Glutamatergic neuron (in vitro differentiated cells): ENCODE measurements at regions not wholly inside any gene's neighbourhood (a gene's known extent, or its start where the extent isn't known, plus 50 kb on each side); places are given as distances from the start of the nearest gene placed in this dataset.

Source experiments
- DNase-seq: peaks from one replicate; pipeline ENCODE4 v3.0.0; 2022
- H3K27ac Mint-ChIP-seq: one replicate; pipeline ENCODE4 v1.8.0; 2020; ENCODE audit warnings: mild to moderate bottlenecking, mixed read lengths, inconsistent platforms; ENCODE audit not compliant: unreplicated experiment
- H3K27me3 Mint-ChIP-seq: one replicate; pipeline ENCODE4 v1.8.0; 2020; ENCODE audit warnings: mild to moderate bottlenecking, moderate library complexity, mixed read lengths, inconsistent platforms; ENCODE audit not compliant: unreplicated experiment
- H3K36me3 Mint-ChIP-seq: one replicate; pipeline ENCODE4 v1.8.0; 2020; ENCODE audit warnings: mild to moderate bottlenecking, mixed read lengths, inconsistent platforms; ENCODE audit not compliant: unreplicated experiment
- H3K4me1 Mint-ChIP-seq: one replicate; pipeline ENCODE4 v1.8.0; 2020; ENCODE audit warnings: mild to moderate bottlenecking, low read depth, mixed read lengths, inconsistent platforms; ENCODE audit not compliant: unreplicated experiment
- H3K4me3 Mint-ChIP-seq: one replicate; pipeline ENCODE4 v1.8.0; 2020; ENCODE audit warnings: mild to moderate bottlenecking, mixed read lengths, inconsistent platforms; ENCODE audit not compliant: unreplicated experiment
- H3K9me3 Mint-ChIP-seq: one replicate; pipeline ENCODE4 v1.8.0; 2020; ENCODE audit warnings: mild to moderate bottlenecking, moderate library complexity, mixed read lengths, inconsistent platforms; ENCODE audit not compliant: unreplicated experiment
- TF ChIP-seq, protein P1 (sequence below): fragments of 200-600 bp; sonication (generic); IDR thresholded peaks from one replicate; pipeline ENCODE4 v1.5.0; 2021; ENCODE audit not compliant: partially characterized antibody, unreplicated experiment

DNA sequence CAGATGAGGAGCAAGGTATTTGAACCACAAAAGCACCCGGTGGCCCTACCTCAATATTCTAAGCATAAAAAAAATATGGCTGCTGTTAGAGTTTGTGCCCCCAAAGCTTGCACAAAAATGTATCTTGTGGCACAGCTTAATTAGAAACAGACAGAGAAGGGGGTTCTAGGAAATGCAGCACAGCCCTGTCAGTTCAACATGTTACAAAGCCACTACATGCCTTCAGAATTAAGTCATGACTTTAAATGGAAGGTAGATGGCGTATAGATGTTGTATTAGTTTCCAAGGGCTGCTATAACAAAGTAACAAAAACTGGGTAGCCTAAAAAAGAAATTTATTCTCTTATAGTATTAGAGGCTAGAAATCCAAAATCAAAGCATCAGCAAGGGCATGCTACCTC, 703.8 kb downstream of the DIAPH3 start:
- no peak overlapping the region for H3K27ac Mint-ChIP-seq
- no peaks in the 10 kb centered on the region for H3K36me3 Mint-ChIP-seq
- peaks cover 4% of the 10 kb centered on the region for H3K4me1 Mint-ChIP-seq
- peaks cover 2% of the 10 kb centered on the region for H3K27me3 Mint-ChIP-seq
- H3K4me3 Mint-ChIP-seq, result no peak overlapping the region
- DNase-seq, result no peak
- TF ChIP-seq, protein P1, sequence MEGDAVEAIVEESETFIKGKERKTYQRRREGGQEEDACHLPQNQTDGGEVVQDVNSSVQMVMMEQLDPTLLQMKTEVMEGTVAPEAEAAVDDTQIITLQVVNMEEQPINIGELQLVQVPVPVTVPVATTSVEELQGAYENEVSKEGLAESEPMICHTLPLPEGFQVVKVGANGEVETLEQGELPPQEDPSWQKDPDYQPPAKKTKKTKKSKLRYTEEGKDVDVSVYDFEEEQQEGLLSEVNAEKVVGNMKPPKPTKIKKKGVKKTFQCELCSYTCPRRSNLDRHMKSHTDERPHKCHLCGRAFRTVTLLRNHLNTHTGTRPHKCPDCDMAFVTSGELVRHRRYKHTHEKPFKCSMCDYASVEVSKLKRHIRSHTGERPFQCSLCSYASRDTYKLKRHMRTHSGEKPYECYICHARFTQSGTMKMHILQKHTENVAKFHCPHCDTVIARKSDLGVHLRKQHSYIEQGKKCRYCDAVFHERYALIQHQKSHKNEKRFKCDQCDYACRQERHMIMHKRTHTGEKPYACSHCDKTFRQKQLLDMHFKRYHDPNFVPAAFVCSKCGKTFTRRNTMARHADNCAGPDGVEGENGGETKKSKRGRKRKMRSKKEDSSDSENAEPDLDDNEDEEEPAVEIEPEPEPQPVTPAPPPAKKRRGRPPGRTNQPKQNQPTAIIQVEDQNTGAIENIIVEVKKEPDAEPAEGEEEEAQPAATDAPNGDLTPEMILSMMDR, result no peak
- H3K9me3 Mint-ChIP-seq, result no peaks in the 10 kb centered on the region

DNA sequence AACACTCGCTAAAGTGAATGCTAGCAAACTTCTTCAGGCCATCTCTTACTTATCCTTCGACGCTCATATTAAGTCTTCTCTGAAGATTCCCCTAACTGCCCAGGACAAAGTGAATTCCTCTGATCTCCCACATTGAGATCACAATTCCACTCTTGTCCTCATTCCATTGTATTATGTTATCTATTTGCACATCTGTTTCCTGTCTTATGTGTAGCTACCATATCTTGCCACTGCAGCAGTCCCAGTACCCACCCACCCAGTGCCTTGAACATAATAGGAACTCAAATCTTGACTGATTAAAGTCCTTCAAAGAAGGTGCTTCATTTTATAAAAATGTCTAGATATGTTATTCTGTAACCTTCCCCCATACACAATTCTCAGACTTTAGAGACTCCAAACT, 702.3 kb downstream of the DIAPH3 start:
- no peak overlapping the region for H3K27ac Mint-ChIP-seq
- H3K9me3 Mint-ChIP-seq, result no peaks in the 10 kb centered on the region
- H3K27me3 Mint-ChIP-seq, result no peaks in the 10 kb centered on the region
- H3K36me3 Mint-ChIP-seq, result no peaks in the 10 kb centered on the region
- TF ChIP-seq, protein P1, result no peak
- no peak overlapping the region for H3K4me3 Mint-ChIP-seq
- H3K4me1 Mint-ChIP-seq, result peaks cover 4% of the 10 kb centered on the region
- no peak for DNase-seq

DNA sequence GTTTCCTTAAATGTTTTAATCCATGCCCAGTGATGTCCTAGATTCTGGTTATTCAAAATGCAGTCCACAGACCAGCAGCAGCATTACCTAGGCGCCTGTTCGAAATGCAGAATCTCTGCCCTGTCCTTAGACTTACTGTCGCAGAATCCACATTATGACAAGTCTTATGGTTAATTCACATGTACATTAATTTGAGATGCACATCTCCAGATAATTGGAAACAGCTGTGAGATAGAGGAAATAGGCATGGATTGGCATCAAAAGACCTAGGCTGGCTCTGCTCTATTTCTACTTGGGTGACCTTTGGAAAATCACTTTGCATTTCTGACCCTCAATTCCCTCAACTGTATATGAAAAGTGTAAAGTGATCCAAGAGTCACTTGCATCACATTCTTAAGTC, 700.7 kb downstream of the DIAPH3 start:
- H3K4me1 Mint-ChIP-seq, result peaks cover 4% of the 10 kb centered on the region
- no peaks in the 10 kb centered on the region for H3K9me3 Mint-ChIP-seq

DNA sequence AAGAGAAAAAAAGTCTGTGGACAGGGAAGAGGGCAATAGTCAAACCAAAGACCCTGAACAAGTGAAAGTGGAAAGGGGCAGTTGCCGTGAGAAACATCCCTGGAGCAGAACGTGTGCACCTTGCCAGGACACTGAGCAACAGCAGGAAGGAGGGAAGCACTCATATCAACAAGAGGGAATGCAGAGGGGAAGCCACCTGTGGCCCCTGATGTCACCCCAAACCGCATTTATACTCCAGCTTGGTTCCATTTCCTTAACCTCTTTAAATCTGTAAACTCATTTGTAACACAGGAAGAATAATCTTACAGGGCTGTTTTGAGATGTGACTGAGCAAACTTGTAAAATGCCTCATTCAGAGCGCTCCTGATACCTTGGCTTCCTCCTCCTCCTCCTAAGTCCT, 698.8 kb downstream of the DIAPH3 start:
- TF ChIP-seq, protein P1, result no peak
- no peaks in the 10 kb centered on the region for H3K27me3 Mint-ChIP-seq
- H3K27ac Mint-ChIP-seq, result no peak overlapping the region

More for the DNA sequence above, 700.7 kb downstream of the DIAPH3 start:
- Mint-ChIP-seq H3K4me3 (no peak overlapping the region), H3K27me3 (no peaks in the 10 kb centered on the region), H3K27ac (no peak overlapping the region), H3K36me3 (no peaks in the 10 kb centered on the region)
- DNase-seq, result no peak
- TF ChIP-seq, protein P1, result no peak

DNA sequence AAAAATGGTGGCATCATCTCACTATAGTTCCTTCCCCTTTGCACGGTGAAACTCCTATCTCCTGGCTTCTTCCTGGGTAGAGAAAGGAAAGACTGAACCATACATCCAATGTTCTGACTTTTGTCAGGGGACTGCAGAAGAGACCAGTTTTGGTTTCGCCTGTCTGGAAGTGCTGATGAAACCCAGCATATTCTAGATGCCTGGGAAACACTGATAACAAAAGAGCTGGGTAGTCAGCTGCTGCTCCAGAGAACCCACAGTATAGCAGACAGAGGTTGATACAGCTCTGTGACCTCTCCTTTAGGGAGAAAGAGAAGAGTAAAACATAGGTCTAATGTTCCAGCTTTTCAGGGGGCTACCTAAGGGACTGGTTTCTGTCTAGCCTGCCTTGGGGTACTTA, 695.3 kb downstream of the DIAPH3 start:
- TF ChIP-seq, protein P1, result no peak
- no peak overlapping the region for H3K4me3 Mint-ChIP-seq
- no peaks in the 10 kb centered on the region for H3K9me3 Mint-ChIP-seq
- H3K27me3 Mint-ChIP-seq, result no peaks in the 10 kb centered on the region
- H3K36me3 Mint-ChIP-seq, result peaks cover 6% of the 10 kb centered on the region
- peaks cover 3% of the 10 kb centered on the region for H3K4me1 Mint-ChIP-seq
- no peak for DNase-seq
- H3K27ac Mint-ChIP-seq, result no peak overlapping the region

More for the DNA sequence above, 698.8 kb downstream of the DIAPH3 start:
- DNase-seq, result no peak
- Mint-ChIP-seq H3K36me3 (peaks cover 6% of the 10 kb centered on the region), H3K4me1 (no peaks in the 10 kb centered on the region), H3K4me3 (no peak overlapping the region), H3K9me3 (no peaks in the 10 kb centered on the region)
